ENCODE measurements at regions not wholly inside any gene's neighbourhood (a gene's known extent, or its start where the extent isn't known, plus 50 kb on each side); places are given as distances from the start of the nearest gene placed in this dataset.

DNA sequence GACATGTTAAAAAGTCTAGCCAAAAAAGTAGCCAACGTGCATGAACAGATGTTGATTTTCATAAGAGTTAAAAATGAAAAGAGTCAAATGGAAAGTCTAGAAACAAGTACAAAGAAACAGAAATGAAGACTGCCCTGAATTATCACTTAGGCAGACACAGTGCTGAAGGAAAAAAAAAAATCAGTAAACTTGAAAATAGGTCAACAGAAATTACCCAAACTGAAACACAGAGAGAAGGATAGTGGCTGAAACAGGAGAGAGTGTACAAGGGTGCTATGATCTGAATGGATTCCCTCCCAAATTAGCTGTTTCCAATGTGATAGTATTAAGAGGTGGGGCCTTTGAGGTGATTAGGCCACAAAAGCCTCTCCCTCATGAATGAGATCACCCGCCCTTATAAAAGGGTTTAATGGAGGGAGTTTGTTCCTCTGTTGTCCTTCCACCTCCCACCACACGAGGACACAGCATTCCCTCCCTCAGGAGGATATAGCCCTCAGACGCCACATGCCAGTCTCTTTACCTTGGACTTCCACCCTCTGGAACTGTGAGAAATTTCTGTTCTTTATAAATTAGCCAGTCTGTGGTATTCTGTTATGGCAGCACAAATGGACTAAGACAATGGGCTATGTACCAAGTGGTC lies 249.7 kb downstream of the AHR start:
- TF ChIP-seq, protein P1, sequence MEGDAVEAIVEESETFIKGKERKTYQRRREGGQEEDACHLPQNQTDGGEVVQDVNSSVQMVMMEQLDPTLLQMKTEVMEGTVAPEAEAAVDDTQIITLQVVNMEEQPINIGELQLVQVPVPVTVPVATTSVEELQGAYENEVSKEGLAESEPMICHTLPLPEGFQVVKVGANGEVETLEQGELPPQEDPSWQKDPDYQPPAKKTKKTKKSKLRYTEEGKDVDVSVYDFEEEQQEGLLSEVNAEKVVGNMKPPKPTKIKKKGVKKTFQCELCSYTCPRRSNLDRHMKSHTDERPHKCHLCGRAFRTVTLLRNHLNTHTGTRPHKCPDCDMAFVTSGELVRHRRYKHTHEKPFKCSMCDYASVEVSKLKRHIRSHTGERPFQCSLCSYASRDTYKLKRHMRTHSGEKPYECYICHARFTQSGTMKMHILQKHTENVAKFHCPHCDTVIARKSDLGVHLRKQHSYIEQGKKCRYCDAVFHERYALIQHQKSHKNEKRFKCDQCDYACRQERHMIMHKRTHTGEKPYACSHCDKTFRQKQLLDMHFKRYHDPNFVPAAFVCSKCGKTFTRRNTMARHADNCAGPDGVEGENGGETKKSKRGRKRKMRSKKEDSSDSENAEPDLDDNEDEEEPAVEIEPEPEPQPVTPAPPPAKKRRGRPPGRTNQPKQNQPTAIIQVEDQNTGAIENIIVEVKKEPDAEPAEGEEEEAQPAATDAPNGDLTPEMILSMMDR (IDR thresholded peaks at IDR 0.05; ENCODE audit: insufficient read depth, low read depth, low read length) = no peak
- H3K4me3 ChIP-seq (ENCODE audit: low read depth, low read length) = no peak overlapping the region
- no peak for DNase-seq (ENCODE audit: low read depth)

DNA sequence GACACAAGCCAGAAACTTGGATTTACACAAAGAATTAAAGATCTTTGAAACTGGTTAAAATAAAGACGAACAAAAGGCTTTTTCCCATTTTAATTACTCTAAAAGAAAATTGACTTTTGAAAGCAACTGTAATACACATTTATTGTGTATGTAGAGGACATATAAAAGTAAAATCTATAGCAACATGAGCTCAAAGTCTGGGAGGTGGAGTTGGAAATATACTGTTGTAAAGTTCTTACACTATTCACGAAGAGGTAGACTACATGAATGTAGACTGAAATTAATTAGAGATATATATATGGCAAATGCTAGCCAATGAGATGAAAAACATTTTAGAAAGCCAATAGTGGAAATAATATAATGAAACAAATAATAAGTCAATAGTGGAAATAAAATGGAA lies 251.0 kb downstream of the AHR start:
- TF ChIP-seq, protein P1 (IDR thresholded peaks at IDR 0.05; ENCODE audit: insufficient read depth, low read depth, low read length) = no peak
- H3K4me3 ChIP-seq (ENCODE audit: low read depth, low read length) = no peak overlapping the region
- no peak for DNase-seq (ENCODE audit: low read depth)

GRCh38 chr7:17552373-17552772 lies 253.9 kb downstream of the AHR start:
- TF ChIP-seq, protein P1 (IDR thresholded peaks at IDR 0.05; ENCODE audit: insufficient read depth, low read depth, low read length) = no peak
- no peak overlapping the region for H3K4me3 ChIP-seq (ENCODE audit: low read depth, low read length)
- DNase-seq (ENCODE audit: low read depth) = no peak

DNA sequence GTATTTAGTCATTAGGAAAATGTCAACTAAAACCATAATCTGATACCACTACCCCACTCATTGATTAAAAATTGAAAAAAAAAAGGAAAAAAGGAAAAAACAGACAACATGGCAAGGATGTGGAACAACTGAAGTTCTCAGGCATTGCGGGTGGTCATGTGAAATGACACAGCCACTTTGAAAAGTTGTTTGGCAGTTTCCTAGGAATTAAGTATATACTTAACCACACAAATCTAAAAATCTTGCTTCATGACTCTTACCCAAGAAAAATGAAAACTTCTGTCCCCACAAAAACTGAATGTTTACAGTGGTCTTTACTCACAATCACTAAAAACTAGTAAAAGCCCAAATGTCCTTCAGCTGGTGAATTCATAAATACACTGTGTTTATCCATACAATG lies 254.5 kb downstream of the AHR start:
- no peak overlapping the region for H3K4me3 ChIP-seq (ENCODE audit: low read depth, low read length)
- peak; percentile 58 for DNase-seq (ENCODE audit: low read depth)
- TF ChIP-seq, protein P1 (IDR thresholded peaks at IDR 0.05; ENCODE audit: insufficient read depth, low read depth, low read length) = no peak

DNA sequence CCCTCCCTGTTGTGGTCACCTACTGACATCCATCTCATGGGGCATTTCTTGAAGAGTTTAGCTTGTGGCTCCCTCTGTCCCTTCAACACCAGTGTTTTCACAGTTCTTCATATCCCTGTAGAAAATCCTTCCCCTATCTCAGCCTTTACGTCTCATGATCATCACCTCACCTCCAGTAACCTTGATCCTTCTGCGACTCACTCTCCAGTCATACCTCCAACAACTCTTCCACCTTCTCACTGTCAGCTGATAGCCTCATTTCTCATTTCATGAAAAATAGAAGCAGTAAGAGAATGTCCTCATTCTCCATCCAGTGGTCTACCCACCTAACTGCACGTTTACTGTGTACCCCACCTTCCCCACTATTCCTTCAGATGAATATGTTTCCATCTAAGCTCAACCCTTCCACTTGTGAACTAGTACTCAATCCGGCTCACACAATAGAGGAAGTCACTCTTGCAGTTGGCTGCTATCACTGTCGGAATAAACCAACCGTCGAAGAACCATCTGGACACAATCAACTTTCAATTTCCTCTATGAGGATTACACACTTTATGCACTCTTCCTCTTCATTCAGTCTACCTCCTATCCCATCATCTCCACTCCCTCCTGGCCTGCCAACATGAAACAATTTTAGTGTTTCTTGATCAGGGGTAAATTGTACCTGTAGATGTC lies 256.0 kb downstream of the AHR start:
- TF ChIP-seq, protein P1 (IDR thresholded peaks at IDR 0.05; ENCODE audit: insufficient read depth, low read depth, low read length) = no peak
- DNase-seq (ENCODE audit: low read depth) = no peak
- H3K4me3 ChIP-seq (ENCODE audit: low read depth, low read length) = no peak overlapping the region

- no peak overlapping the region for H3K4me3 ChIP-seq (ENCODE audit: low read depth, low read length)
- TF ChIP-seq, protein P1 (IDR thresholded peaks at IDR 0.05; ENCODE audit: insufficient read depth, low read depth, low read length) = no peak
- no peak for DNase-seq (ENCODE audit: low read depth)
Measured at GRCh38 chr7:17556247-17556956, 257.9 kb downstream of the AHR start.

Data from fibroblast of villous mesenchyme (primary cell).